IMR-90 (cell line): ENCODE measurements at regions not wholly inside any gene's neighbourhood (a gene's known extent, or its start where the extent isn't known, plus 50 kb on each side); places are given as distances from the start of the nearest gene placed in this dataset.

ENCODE experiments used
- ATAC-seq: fragments of 200-7000 bp; cut with Tn5 transposase; 2 replicates; pipeline ENCODE4 v1.9.1; 2020; ENCODE audit warnings: low read depth, mild to moderate bottlenecking, moderate library complexity
- BruUV-seq: library from RNA; stranded (reverse); fragments of 400-500 nt; replicated peaks from 2 replicates; lab custom pipeline; 2021; lab: Mats Ljungman, UMichigan
- CTCF ChIA-PET: fragments of 300-600 bp; formaldehyde crosslinking; extraction: SDS; loops from one replicate; lab custom pipeline; 2021; ENCODE audit warnings: antibody characterized with exemption; lab: Yijun Ruan, JAX
- POLR2A ChIA-PET: fragments of 300-600 bp; sonication (Branson Sonifier 250); formaldehyde crosslinking; loops from one replicate; lab custom pipeline; 2022; ENCODE audit warnings: antibody characterized with exemption; ENCODE audit not compliant: unreplicated experiment; lab: Charles Lee
- DNase-seq: peaks from one replicate; pipeline ENCODE4 v3.0.0; 2013
- H2AFZ ChIP-seq: replicated peaks from 2 replicates; pipeline ENCODE3; 2013; ENCODE audit warnings: low read length, mild to moderate bottlenecking; ENCODE audit not compliant: poor library complexity
- H2AK5ac ChIP-seq: 2 replicates; pipeline ENCODE4 v1.6.1; 2013; ENCODE audit warnings: low read depth, low read length, inconsistent platforms
- H2AK9ac ChIP-seq: replicated peaks from 2 replicates; pipeline ENCODE3; 2013; ENCODE audit warnings: mild to moderate bottlenecking, low read depth, low read length, moderate library complexity; ENCODE audit not compliant: poor library complexity
- H2BK120ac ChIP-seq: 2 replicates; pipeline ENCODE4 v1.6.1; 2013; ENCODE audit warnings: low read depth, low read length, inconsistent platforms
- H2BK15ac ChIP-seq: 3 replicates; pipeline ENCODE4 v1.6.1; 2013; ENCODE audit warnings: low read depth, low read length, inconsistent platforms
- H2BK20ac ChIP-seq: 2 replicates; pipeline ENCODE4 v1.6.1; 2013; ENCODE audit warnings: low read depth, mild to moderate bottlenecking, inconsistent platforms, low read length, moderate library complexity
- H2BK5ac ChIP-seq: 2 replicates; pipeline ENCODE4 v1.6.1; 2013; ENCODE audit warnings: mild to moderate bottlenecking, low read depth, low read length, inconsistent platforms; ENCODE audit not compliant: poor library complexity, severe bottlenecking
- H3K14ac ChIP-seq: replicated peaks from 2 replicates; pipeline ENCODE4 v1.6.1; 2013; ENCODE audit warnings: low read depth, low read length, inconsistent platforms
- H3K18ac ChIP-seq: 2 replicates; pipeline ENCODE4 v1.6.1; 2013; ENCODE audit warnings: low read depth, low read length, control low read depth
- H3K23ac ChIP-seq: 2 replicates; pipeline ENCODE4 v1.6.1; 2013; ENCODE audit warnings: low read depth, low read length, inconsistent platforms
- H3K27ac ChIP-seq: 2 replicates; pipeline ENCODE4 v1.5.1; 2013; ENCODE audit warnings: mild to moderate bottlenecking, control low read depth, low read length; ENCODE audit not compliant: insufficient read depth
- H3K27me3 ChIP-seq: 2 replicates; pipeline ENCODE4 v1.6.1; 2013; ENCODE audit warnings: low read length; ENCODE audit not compliant: control insufficient read depth, insufficient read depth
- H3K36me3 ChIP-seq: 2 replicates; pipeline ENCODE4 v1.6.1; 2013; ENCODE audit warnings: low read length, mixed read lengths; ENCODE audit not compliant: control insufficient read depth, insufficient read depth
- H3K4ac ChIP-seq: 2 replicates; pipeline ENCODE4 v1.6.1; 2013; ENCODE audit warnings: low read depth, low read length, inconsistent platforms
- H3K4me1 ChIP-seq: 2 replicates; pipeline ENCODE4 v1.6.1; 2013; ENCODE audit warnings: low read length, mixed read lengths; ENCODE audit not compliant: control insufficient read depth, insufficient read depth
- H3K4me2 ChIP-seq: 2 replicates; pipeline ENCODE4 v1.6.1; 2013; ENCODE audit warnings: low read depth, mild to moderate bottlenecking, control low read depth, low read length, moderate library complexity
- H3K4me3 ChIP-seq: 2 replicates; pipeline ENCODE4 v1.5.1; 2013; ENCODE audit warnings: low read depth, mild to moderate bottlenecking, control low read depth, low read length, moderate library complexity; ENCODE audit not compliant: insufficient read depth
- H3K56ac ChIP-seq: 2 replicates; pipeline ENCODE4 v1.6.1; 2013; ENCODE audit warnings: low read length, inconsistent platforms; ENCODE audit not compliant: insufficient read depth; ENCODE audit errors: extremely low read depth
- H3K79me1 ChIP-seq, 2 experiments: 2 replicates each; pipeline ENCODE4 v1.6.1; 2013; ENCODE audit warnings: low read length in 2 of 2, inconsistent platforms in 1 of 2, low read depth in 1 of 2
- H3K9ac ChIP-seq: 2 replicates; pipeline ENCODE4 v1.6.1; 2013; ENCODE audit warnings: low read depth, low read length, control low read depth
- H3K9me1 ChIP-seq: 2 replicates; pipeline ENCODE4 v1.6.1; 2013; ENCODE audit warnings: low read length, inconsistent platforms; ENCODE audit not compliant: insufficient read depth
- H3K9me3 ChIP-seq: 2 replicates; pipeline ENCODE4 v1.6.1; 2013; ENCODE audit warnings: low read length; ENCODE audit not compliant: control insufficient read depth, insufficient read depth
- H4K20me1 ChIP-seq: 2 replicates; pipeline ENCODE4 v1.6.1; 2013; ENCODE audit warnings: low read length, inconsistent platforms; ENCODE audit not compliant: insufficient read depth
- H4K5ac ChIP-seq: 2 replicates; pipeline ENCODE4 v1.6.1; 2013; ENCODE audit warnings: mild to moderate bottlenecking, low read depth, low read length, control low read depth
- H4K8ac ChIP-seq, 2 experiments: 2 replicates each; pipeline ENCODE4 v1.6.1; 2013; ENCODE audit warnings: low read depth in 2 of 2, low read length in 2 of 2, control low read depth in 1 of 2, inconsistent platforms in 1 of 2
- H4K91ac ChIP-seq: 2 replicates; pipeline ENCODE4 v1.6.1; 2013; ENCODE audit warnings: low read depth, low read length, inconsistent platforms; ENCODE audit not compliant: insufficient read depth
- MAFK ChIP-seq: IDR thresholded peaks from 2 replicates; pipeline ENCODE4 v1.6.1; 2012; ENCODE audit warnings: low read depth, low read length, improper control_type of control experiment
- MAZ ChIP-seq: IDR thresholded peaks from 2 replicates; pipeline ENCODE4 v1.6.1; 2012; ENCODE audit warnings: low read depth, mild to moderate bottlenecking, low read length, improper control_type of control experiment, moderate library complexity, borderline replicate concordance
- MXI1 ChIP-seq: IDR thresholded peaks from 2 replicates; pipeline ENCODE4 v1.6.1; 2012; ENCODE audit warnings: low read depth, mild to moderate bottlenecking, low read length, moderate library complexity, borderline replicate concordance
- NFE2L2 ChIP-seq: fragments of 150-350 bp; IDR thresholded peaks from 2 replicates; pipeline ENCODE4 v1.6.1; 2016; ENCODE audit warnings: low read depth, mild to moderate bottlenecking, low read length
- RCOR1 ChIP-seq: IDR thresholded peaks from 2 replicates; pipeline ENCODE4 v1.6.1; 2012; ENCODE audit warnings: mild to moderate bottlenecking, low read length, improper control_type of control experiment; ENCODE audit not compliant: insufficient replicate concordance
- dilution Hi-C: fragments of 300-500 bp; cut with HindIII; formaldehyde crosslinking; loops from one replicate; pipeline ENCODE4 v1.14.3; 2018; ENCODE audit warnings: low sequenced_read_pairs; ENCODE audit not compliant: unreplicated experiment
- in situ Hi-C: fragments of 300-500 bp; cut with MboI; formaldehyde crosslinking; loops from 3 replicates; pipeline ENCODE4 v1.14.3; 2019; ENCODE audit warnings: low sequenced_read_pairs, inconsistent platforms, mixed read lengths
- intact Hi-C: fragments of 100-400 bp; cut with micrococcal nuclease; formaldehyde crosslinking; loops from 2 replicates; pipeline ENCODE4 v1.10.0; 2022

DNA sequence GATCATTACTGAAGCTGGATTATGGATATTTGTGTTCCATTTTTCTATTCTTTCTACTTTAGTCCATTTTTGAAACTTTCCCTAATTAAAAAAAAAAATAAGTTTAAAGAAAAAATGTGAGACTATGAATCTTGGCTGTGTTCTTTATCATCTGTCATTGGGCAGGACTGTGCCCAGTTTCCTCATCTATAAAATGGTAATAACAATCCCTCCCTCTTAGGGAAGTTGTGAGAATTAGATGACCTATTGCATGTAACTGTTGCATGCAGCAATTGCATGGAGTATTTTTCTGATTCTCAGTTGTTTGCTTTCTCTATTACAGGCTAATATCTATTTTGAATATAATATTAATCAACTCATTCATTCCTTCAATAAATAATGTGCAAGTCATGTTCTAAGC lies 108.2 kb upstream of the LOC128125822 start:
- Histone ChIP-seq H4K8ac (no peak overlapping the region), H3K56ac (no peak overlapping the region), H3K9me3 (no peaks in the 10 kb centered on the region), H3K18ac (no peak overlapping the region), H2AK9ac (no peak overlapping the region), H3K27me3 (no peaks in the 10 kb centered on the region), H3K23ac (no peak overlapping the region), H4K5ac (no peak overlapping the region), H2BK20ac (no peak overlapping the region), H3K9me1 (no peaks in the 10 kb centered on the region), H3K4me1 (no peaks in the 10 kb centered on the region), H2BK5ac (no peak overlapping the region), H4K20me1 (no peaks in the 10 kb centered on the region), H2AFZ (no peak overlapping the region), H2BK15ac (no peak overlapping the region), H2AK5ac (no peak overlapping the region), H4K91ac (no peak overlapping the region), H3K4me2 (no peak overlapping the region), H3K9ac (no peak overlapping the region), H2BK120ac (no peak overlapping the region), H3K14ac (no peak overlapping the region), H3K27ac (no peak overlapping the region), H3K4ac (no peak overlapping the region), H3K36me3 (no peaks in the 10 kb centered on the region), H3K4me3 (no peak overlapping the region), H3K79me1 (no peaks in the 10 kb centered on the region)
- CTCF ChIA-PET, result interaction anchor here (0.6 to 1.0 kb wide), 3 partner anchors 11 to 351 kb away, joined by 3 to 9 read pairs (median 3); no protein-coding TSS in a partner anchor
- DNase-seq (no peak), ATAC-seq (no peak)
- dilution Hi-C loops, result no loop called here
- BruUV-seq, result no TSS peak
- TF ChIP-seq NFE2L2, result no peak
- TF ChIP-seq MAZ, result no peak
- TF ChIP-seq MXI1, result no peak
- TF ChIP-seq RCOR1, result no peak
- no peak for TF ChIP-seq MAFK
- intact Hi-C loops, result no loop called here
- POLR2A ChIA-PET, result no interaction called here
- in situ Hi-C loops, result no loop called here
